ENCODE measurements at regions not wholly inside any gene's neighbourhood (a gene's known extent, or its start where the extent isn't known, plus 50 kb on each side); places are given as distances from the start of the nearest gene placed in this dataset.

- TF ChIP-seq, protein P1, sequence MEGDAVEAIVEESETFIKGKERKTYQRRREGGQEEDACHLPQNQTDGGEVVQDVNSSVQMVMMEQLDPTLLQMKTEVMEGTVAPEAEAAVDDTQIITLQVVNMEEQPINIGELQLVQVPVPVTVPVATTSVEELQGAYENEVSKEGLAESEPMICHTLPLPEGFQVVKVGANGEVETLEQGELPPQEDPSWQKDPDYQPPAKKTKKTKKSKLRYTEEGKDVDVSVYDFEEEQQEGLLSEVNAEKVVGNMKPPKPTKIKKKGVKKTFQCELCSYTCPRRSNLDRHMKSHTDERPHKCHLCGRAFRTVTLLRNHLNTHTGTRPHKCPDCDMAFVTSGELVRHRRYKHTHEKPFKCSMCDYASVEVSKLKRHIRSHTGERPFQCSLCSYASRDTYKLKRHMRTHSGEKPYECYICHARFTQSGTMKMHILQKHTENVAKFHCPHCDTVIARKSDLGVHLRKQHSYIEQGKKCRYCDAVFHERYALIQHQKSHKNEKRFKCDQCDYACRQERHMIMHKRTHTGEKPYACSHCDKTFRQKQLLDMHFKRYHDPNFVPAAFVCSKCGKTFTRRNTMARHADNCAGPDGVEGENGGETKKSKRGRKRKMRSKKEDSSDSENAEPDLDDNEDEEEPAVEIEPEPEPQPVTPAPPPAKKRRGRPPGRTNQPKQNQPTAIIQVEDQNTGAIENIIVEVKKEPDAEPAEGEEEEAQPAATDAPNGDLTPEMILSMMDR (conservative IDR thresholded peaks at IDR 0.05; ENCODE audit: low read depth, low read length) = no peak
- TF ChIP-seq EZH2 (IDR thresholded peaks at IDR 0.05; ENCODE audit: low read length, unreplicated experiment) = no peak
These were observed 740.0 kb upstream of the IGFBP7 start for GRCh38 chr4:57850141-57850540.

Measured in PC-3 (cell line).